Fibroblast of lung (primary cell): ENCODE measurements at regions not wholly inside any gene's neighbourhood (a gene's known extent, or its start where the extent isn't known, plus 50 kb on each side); places are given as distances from the start of the nearest gene placed in this dataset.

Experiments used
- EZH2 ChIP-seq: IDR thresholded peaks from 2 replicates; pipeline ENCODE4 v1.5.1; 2012; ENCODE audit warnings: low read length, control low read depth, mild to moderate bottlenecking; ENCODE audit errors: missing control alignments
- TF ChIP-seq, protein P1 (sequence below), 2 donors: IDR thresholded peaks in 1 of 2; conservative IDR thresholded peaks in 1 of 2; 1 replicate in 1 of 2; 2 replicates in 1 of 2; pipeline ENCODE4 v1.5.1; 2011 to 2012; ENCODE audit warnings: low read length in 2 of 2, control low read depth in 1 of 2, inconsistent platforms in 1 of 2, low read depth in 1 of 2, mild to moderate bottlenecking in 1 of 2

DNA sequence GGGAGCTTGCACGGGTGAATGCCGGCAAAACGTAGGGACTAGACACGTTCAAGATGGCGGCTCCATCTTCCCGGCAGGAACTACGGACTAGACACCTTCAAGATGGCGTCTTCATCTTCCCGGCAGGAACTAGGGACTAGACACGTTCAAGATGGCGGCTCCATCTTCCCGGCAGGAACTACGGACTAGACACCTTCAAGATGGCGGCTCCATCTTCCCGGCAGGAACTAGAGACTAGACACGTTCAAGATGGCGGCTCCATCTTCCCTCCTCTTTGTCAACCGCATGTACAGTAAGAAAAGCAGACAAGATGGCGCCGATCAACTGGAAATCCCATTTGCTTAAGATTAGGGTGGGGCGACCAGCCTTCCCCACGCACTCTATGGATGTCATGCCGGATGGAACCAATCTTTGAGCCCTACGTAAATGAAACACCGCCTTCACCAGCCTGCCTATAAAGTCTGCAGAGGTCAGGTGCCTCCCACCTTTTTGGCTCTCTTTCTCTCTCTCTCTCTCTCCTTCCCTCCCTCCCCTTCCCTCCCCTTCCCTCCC, 222.4 kb downstream of the CRLF2 start:
- no peak for TF ChIP-seq EZH2
- TF ChIP-seq, protein P1, sequence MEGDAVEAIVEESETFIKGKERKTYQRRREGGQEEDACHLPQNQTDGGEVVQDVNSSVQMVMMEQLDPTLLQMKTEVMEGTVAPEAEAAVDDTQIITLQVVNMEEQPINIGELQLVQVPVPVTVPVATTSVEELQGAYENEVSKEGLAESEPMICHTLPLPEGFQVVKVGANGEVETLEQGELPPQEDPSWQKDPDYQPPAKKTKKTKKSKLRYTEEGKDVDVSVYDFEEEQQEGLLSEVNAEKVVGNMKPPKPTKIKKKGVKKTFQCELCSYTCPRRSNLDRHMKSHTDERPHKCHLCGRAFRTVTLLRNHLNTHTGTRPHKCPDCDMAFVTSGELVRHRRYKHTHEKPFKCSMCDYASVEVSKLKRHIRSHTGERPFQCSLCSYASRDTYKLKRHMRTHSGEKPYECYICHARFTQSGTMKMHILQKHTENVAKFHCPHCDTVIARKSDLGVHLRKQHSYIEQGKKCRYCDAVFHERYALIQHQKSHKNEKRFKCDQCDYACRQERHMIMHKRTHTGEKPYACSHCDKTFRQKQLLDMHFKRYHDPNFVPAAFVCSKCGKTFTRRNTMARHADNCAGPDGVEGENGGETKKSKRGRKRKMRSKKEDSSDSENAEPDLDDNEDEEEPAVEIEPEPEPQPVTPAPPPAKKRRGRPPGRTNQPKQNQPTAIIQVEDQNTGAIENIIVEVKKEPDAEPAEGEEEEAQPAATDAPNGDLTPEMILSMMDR (conservative IDR thresholded peaks at IDR 0.05 in 1 of 2, IDR thresholded peaks at IDR 0.05 in 1 of 2; ENCODE audit: low read depth in 1 of 2, low read length in 2 of 2): no peak
